Activated CD8-positive, alpha-beta memory T cell treated with anti-CD3 and anti-CD28 coated beads for 36 hours (primary cell): ENCODE measurements at regions not wholly inside any gene's neighbourhood (a gene's known extent, or its start where the extent isn't known, plus 50 kb on each side); places are given as distances from the start of the nearest gene placed in this dataset.
"Not testable (repeated sequence)": the region's sequence is repeated elsewhere in the genome, so short reads cannot be mapped to it uniquely, and the experiment has no call there.

Experiments used
- CTCF ChIA-PET: fragments of 350-600 bp; sonication (Branson Sonifier 250); formaldehyde crosslinking; loops from one replicate; lab custom pipeline; 2021; ENCODE audit warnings: antibody characterized with exemption; lab: Charles Lee
- POLR2A ChIA-PET: fragments of 350-600 bp; sonication (Branson Sonifier 250); formaldehyde crosslinking; loops from one replicate; lab custom pipeline; 2021; ENCODE audit warnings: antibody characterized with exemption; lab: Charles Lee

DNA sequence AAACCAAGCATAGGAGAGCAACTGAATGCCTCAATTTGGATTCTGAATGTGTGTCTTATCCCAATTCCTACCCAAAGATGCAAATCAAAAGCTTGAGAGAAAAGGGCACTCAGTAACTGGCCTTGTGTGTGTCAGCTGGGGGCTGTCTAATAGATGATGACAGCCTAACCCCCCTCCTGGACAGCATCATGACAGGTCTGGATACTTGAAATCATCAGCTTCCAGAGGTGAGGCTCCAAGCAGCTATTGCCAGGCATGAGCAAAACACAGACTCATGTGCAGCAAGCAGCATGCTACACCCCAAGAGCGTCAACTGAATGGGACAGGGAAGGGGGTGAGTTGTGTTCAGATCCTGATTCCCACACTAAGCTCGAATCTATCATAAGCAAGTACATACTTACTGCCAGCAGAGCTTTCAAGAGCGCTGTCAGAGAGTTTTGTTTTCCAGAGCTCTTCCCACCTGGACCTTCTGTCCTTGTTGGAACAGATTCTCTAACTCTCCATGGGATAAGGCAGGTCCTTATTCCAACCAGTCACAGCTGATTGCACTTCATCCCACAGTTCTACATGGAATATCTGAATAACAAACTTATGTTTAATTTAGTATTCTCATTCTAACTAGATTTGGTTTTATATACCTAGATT, 467.5 kb downstream of the DTWD2 start:
- ChIA-PET CTCF (no interaction called here), POLR2A (no interaction called here)

GRCh38 chr5:118519466-118519865, 468.9 kb downstream of the DTWD2 start:
- CTCF ChIA-PET: no interaction called here
- POLR2A ChIA-PET: no interaction called here

DNA sequence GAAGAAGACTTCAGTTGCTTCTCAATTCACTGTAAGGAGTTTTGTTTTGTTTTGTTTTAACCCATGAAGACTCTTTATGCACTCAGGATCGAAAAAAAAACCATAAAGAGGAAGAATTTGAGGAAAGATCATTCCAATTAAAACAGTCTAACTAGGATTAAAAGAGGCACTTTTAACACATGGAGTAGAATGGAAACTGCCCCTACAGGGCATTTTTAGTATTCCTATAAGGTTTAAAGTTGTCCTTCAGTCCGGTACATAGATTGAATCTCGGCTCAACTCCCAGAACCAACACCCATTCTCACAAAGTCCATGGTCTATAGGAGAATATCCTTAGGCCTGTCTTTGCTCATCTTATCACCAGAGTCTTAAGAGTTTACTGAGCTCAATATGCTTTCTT, 469.6 kb downstream of the DTWD2 start:
- CTCF ChIA-PET: no interaction called here
- POLR2A ChIA-PET: no interaction called here

DNA sequence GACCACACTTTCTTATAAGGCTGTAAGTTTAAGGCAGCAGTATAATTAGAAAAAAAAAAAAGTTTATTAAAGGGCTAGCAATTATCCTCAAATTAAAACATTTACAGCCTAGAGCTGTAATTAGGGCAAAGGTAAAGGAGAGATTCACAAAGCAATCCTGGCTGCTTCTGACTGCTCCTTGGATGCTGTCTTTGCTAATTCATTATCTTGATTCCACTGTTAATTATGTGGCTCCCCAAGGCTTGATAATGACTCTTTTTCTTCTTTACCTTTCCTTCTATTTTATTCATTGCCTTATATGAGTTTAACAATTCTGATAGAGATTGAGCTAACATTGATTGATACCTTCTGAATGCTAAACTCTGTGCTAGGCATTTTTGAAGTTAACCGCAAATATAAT, 476.5 kb downstream of the DTWD2 start:
- POLR2A ChIA-PET: no interaction called here
- CTCF ChIA-PET: no interaction called here

- ChIA-PET POLR2A (no interaction called here), CTCF (no interaction called here)
These were observed 482.0 kb downstream of the DTWD2 start for GRCh38 chr5:118506217-118506852.

GRCh38 chr5:118502232-118502631, 486.1 kb downstream of the DTWD2 start:
- POLR2A ChIA-PET, CTCF ChIA-PET: not testable (repeated sequence)

GRCh38 chr5:118491351-118491750, 497.0 kb downstream of the DTWD2 start:
- CTCF ChIA-PET: no interaction called here

GRCh38 chr5:118486647-118487225, 501.6 kb downstream of the DTWD2 start:
- POLR2A ChIA-PET: no interaction called here

More at GRCh38 chr5:118491351-118491750, 497.0 kb downstream of the DTWD2 start:
- POLR2A ChIA-PET: no interaction called here

DNA sequence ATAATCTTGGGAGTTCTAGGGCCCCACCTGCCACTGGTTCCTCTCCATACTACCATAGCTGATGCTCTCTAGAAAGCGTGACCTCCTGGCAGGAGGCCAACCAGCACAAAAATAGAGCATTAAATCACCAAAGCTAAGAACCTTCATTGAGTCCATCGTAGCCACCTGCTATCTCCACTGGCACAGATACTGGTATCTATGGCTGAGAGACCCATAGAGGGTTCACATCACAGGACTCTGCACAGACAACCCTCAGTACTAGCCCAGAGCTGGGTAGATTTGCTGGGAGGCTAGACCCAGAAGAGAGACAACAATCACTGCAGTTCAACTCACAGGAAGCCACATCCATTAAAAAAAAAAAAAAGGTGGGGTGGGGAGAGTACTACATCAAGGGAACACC, 509.1 kb downstream of the DTWD2 start:
- CTCF ChIA-PET: no interaction called here
- POLR2A ChIA-PET: no interaction called here

More at GRCh38 chr5:118486647-118487225, 501.6 kb downstream of the DTWD2 start:
- CTCF ChIA-PET: no interaction called here

DNA sequence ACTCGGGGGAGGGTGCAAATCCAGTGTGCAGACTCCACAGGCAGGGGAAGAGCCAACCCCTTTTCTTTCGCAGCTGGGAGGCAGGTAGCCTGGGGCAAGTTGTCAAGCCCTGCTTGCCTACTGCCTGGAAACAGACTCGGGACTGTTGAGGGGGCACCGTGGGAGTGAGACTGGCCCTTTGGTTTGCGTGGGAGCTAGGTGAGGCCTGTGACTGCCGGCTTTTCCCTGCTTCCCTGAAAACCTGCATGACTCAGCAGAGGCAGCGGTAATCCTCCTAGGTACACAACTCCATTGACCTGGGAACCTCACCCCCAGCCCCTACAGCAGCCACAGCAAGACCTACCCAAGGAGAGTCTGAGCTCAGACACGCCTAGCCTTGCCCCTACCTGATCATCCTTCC, 509.5 kb downstream of the DTWD2 start:
- ChIA-PET POLR2A (no interaction called here), CTCF (no interaction called here)

- CTCF ChIA-PET: no interaction called here
These were observed 520.3 kb downstream of the DTWD2 start for GRCh38 chr5:118468085-118468484.

GRCh38 chr5:118467103-118467502, 521.2 kb downstream of the DTWD2 start:
- POLR2A ChIA-PET: no interaction called here
- CTCF ChIA-PET: no interaction called here

More at GRCh38 chr5:118468085-118468484, 520.3 kb downstream of the DTWD2 start:
- POLR2A ChIA-PET: no interaction called here

DNA sequence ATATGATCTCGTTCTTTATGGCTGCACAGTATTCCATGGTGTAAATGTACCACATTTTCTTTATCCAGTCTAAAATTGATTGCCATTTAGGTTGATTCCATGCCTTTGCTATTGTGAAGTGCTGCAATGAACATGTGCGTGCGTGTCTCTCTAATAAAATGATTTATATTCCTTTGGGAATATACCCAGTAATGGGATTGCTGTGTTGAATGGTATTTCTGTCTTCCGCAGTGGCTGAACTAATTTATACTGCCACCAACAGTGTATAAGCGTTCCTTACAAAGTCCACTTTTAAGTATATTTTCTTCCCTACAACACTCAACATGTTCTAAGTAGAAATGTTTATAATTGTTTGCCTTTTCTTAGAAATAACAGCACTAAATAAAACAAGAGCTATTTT, 521.9 kb downstream of the DTWD2 start:
- CTCF ChIA-PET: no interaction called here
- POLR2A ChIA-PET: no interaction called here

- POLR2A ChIA-PET, CTCF ChIA-PET: not testable (repeated sequence)
These were observed 526.1 kb downstream of the DTWD2 start for GRCh38 chr5:118462276-118462675.

DNA sequence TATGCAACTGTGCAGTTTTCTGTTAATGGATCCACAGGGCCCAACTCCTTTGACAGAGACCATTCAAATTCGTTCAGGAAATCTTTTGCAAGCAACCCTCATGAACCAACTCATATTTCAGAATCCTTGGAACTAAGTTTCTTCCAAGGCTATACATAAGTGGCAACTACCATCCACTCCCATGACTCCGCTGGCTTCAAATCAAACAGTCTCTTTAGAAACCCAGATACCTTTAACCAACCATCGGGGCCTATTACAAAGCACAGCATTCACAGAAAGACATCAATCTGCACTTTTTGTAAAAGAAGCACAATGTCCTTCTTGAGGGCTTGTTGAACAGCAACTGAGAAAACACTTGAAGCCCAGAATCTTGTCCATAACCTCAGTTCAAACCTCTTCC, 526.9 kb downstream of the DTWD2 start:
- ChIA-PET POLR2A (no interaction called here), CTCF (no interaction called here)

- ChIA-PET POLR2A (no interaction called here), CTCF (no interaction called here)
These were observed 528.9 kb downstream of the DTWD2 start for GRCh38 chr5:118459490-118459889.

GRCh38 chr5:118456085-118456484, 532.3 kb downstream of the DTWD2 start:
- ChIA-PET POLR2A (no interaction called here), CTCF (no interaction called here)

GRCh38 chr5:118451697-118452247, 536.6 kb downstream of the DTWD2 start:
- ChIA-PET POLR2A (no interaction called here), CTCF (no interaction called here)

DNA sequence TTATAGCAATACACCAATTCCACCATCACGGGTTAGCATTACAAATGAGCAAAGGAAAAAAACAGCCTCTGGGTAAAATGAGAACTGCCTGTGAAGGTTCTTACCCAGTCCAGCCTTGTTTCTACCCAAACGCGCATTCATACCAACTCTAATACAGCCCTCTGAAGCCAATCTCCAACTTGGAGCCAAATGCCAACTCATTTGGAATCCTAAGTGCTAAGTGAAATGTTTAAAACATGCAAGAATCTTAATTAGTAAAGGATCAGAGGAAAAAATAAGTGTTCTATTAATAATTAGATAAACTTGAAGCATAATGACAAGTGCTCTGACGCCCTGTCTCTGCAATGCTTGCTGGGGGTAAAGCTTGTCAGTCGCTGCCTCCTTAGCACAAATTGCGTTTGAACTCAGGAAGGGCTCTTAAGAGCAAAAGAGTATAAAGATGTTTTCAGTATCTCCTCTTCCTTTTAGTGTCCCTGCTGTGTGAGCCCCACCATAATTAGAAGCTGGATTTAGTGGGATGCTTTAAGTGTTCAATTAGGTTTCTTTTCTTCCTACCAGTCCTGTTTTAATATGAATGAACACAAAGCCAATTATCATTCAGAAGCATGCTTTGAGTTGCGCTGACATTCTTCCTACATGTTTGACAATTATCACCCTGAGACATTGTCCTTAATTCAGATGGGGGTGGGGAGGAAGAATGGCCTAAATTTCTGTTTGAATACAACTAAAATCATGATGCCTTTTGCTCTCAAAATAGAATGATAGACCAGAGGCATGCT, 537.6 kb downstream of the DTWD2 start:
- ChIA-PET CTCF (no interaction called here), POLR2A (no interaction called here)

DNA sequence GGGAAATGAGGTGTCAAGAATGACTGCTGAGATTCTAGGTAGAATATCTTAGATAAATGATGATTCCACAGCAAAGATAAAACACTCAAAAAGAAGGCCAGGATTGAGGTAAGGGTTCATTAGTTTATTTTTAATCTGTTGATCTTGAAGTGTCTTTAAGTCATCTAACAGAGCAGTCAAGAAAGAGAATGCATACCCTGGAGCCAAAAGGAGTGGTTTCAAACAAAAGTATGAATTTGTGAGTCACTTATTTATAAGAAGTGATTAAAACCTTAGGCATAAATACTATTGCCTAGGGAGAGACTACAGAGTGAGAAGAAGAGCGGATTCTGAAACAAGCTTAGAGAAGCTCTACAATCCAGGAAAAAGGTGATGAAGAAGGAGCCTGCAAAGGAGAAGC, 541.0 kb downstream of the DTWD2 start:
- ChIA-PET CTCF (no interaction called here), POLR2A (no interaction called here)
